OCI-LY1 (cell line): ENCODE measurements at regions not wholly inside any gene's neighbourhood (a gene's known extent, or its start where the extent isn't known, plus 50 kb on each side); places are given as distances from the start of the nearest gene placed in this dataset.

Experiments used
- H2AFZ ChIP-seq: fragments of 200-600 bp; sonication (generic), shearing (Covaris generic); 2 replicates; pipeline ENCODE4 v1.6.0; 2014; ENCODE audit warnings: antibody characterized with exemption, mild to moderate bottlenecking, low read length
- H3F3A ChIP-seq: fragments of 200-600 bp; sonication (generic), shearing (Covaris generic); 2 replicates; pipeline ENCODE4 v1.6.0; 2014; ENCODE audit warnings: mild to moderate bottlenecking, antibody characterized with exemption, low read length, moderate library complexity; ENCODE audit not compliant: insufficient read depth
- H3K27ac ChIP-seq: fragments of 200-600 bp; sonication (generic); 2 replicates; pipeline ENCODE4 v1.5.1; 2014; ENCODE audit warnings: low read length, mixed run types, mild to moderate bottlenecking, low read depth; ENCODE audit not compliant: poor library complexity, severe bottlenecking
- H3K27me3 ChIP-seq: fragments of 200-600 bp; sonication (generic); 2 replicates; pipeline ENCODE4 v1.6.0; 2014; ENCODE audit warnings: antibody characterized with exemption, mild to moderate bottlenecking, low read length, moderate library complexity; ENCODE audit not compliant: insufficient read depth
- H3K36me3 ChIP-seq: fragments of 200-600 bp; sonication (generic); 2 replicates; pipeline ENCODE4 v1.6.1; 2014; ENCODE audit warnings: mild to moderate bottlenecking, antibody characterized with exemption, low read length, moderate library complexity, mixed read lengths; ENCODE audit not compliant: insufficient read depth
- H3K4me1 ChIP-seq: fragments of 200-600 bp; sonication (generic); 2 replicates; pipeline ENCODE4 v1.5.1; 2014; ENCODE audit warnings: mild to moderate bottlenecking, low read length, moderate library complexity; ENCODE audit not compliant: insufficient read depth, severe bottlenecking
- H3K4me2 ChIP-seq: fragments of 200-600 bp; sonication (generic), shearing (Covaris generic); 2 replicates; pipeline ENCODE4 v1.6.1; 2014; ENCODE audit warnings: low read length
- H3K4me3 ChIP-seq: fragments of 200-600 bp; sonication (generic); 2 replicates; pipeline ENCODE4 v1.5.1; 2014; ENCODE audit warnings: low read length, low read depth, mild to moderate bottlenecking, mixed read lengths; ENCODE audit not compliant: poor library complexity, severe bottlenecking
- H3K79me2 ChIP-seq: fragments of 200-600 bp; shearing (Covaris generic); 2 replicates; pipeline ENCODE4 v1.6.1; 2016; ENCODE audit warnings: mixed run types, low read length, mixed read lengths; ENCODE audit not compliant: insufficient read depth
- H3K9ac ChIP-seq: fragments of 200-600 bp; sonication (generic), shearing (Covaris generic); 2 replicates; pipeline ENCODE4 v1.6.1; 2014; ENCODE audit warnings: mild to moderate bottlenecking, low read length, mixed read lengths
- H3K9me2 ChIP-seq: fragments of 200-600 bp; sonication (generic), shearing (Covaris generic); 2 replicates; pipeline ENCODE4 v1.6.1; 2014; ENCODE audit warnings: low read depth, mild to moderate bottlenecking, low read length, mixed read lengths
- H3K9me3 ChIP-seq: fragments of 200-600 bp; shearing (Covaris generic); 2 replicates; pipeline ENCODE4 v1.6.1; 2014; ENCODE audit warnings: low read length, mixed read lengths
- H4K20me1 ChIP-seq: fragments of 200-600 bp; sonication (generic), shearing (Covaris generic); 2 replicates; pipeline ENCODE4 v1.6.0; 2016; ENCODE audit warnings: mild to moderate bottlenecking, low read length; ENCODE audit not compliant: insufficient read depth
- EZH2 ChIP-seq: fragments of 200-600 bp; sonication (generic), shearing (Covaris generic); IDR thresholded peaks from 2 replicates; pipeline ENCODE4 v1.8.0; 2017; ENCODE audit warnings: borderline replicate concordance, mixed run types, mild to moderate bottlenecking, antibody characterized with exemption, low read length, moderate library complexity, mixed read lengths
- TF ChIP-seq, protein P1 (sequence below): fragments of 200-600 bp; sonication (generic), shearing (Covaris generic); IDR thresholded peaks from 2 replicates; pipeline ENCODE4 v1.5.1; 2017; ENCODE audit warnings: mild to moderate bottlenecking, antibody characterized with exemption, low read length, moderate library complexity, mixed read lengths

DNA sequence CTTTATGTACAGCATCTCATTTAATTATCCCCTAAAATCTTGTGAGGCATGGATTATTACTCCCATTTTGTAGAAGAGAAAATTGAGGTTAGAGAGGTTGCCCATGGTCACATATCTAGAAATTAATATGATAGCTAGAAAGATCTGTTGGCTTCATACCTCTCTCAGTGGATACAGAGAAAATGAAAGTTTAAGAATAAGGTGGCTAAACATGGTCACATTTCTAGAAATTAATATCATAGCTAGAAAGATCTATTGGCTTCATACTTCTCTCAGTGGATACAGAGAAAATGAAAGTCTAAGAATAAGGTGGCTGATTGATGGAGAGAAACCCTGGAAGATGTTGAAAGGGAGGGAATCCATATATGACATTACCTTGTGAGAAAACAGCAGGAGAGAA is 260.7 kb upstream of the MAN1A1 start:
- no peaks in the 10 kb centered on the region for H3K9me2 ChIP-seq
- TF ChIP-seq, protein P1, sequence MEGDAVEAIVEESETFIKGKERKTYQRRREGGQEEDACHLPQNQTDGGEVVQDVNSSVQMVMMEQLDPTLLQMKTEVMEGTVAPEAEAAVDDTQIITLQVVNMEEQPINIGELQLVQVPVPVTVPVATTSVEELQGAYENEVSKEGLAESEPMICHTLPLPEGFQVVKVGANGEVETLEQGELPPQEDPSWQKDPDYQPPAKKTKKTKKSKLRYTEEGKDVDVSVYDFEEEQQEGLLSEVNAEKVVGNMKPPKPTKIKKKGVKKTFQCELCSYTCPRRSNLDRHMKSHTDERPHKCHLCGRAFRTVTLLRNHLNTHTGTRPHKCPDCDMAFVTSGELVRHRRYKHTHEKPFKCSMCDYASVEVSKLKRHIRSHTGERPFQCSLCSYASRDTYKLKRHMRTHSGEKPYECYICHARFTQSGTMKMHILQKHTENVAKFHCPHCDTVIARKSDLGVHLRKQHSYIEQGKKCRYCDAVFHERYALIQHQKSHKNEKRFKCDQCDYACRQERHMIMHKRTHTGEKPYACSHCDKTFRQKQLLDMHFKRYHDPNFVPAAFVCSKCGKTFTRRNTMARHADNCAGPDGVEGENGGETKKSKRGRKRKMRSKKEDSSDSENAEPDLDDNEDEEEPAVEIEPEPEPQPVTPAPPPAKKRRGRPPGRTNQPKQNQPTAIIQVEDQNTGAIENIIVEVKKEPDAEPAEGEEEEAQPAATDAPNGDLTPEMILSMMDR = no peak
- TF ChIP-seq EZH2 = no peak
- no peaks in the 10 kb centered on the region for H3K79me2 ChIP-seq
- no peak overlapping the region for H3K4me2 ChIP-seq
- no peaks in the 10 kb centered on the region for H3F3A ChIP-seq
- no peak overlapping the region for H3K9ac ChIP-seq
- H3K27me3 ChIP-seq = no peaks in the 10 kb centered on the region
- H3K4me1 ChIP-seq = no peaks in the 10 kb centered on the region
- H2AFZ ChIP-seq = no peak overlapping the region
- H3K9me3 ChIP-seq = no peaks in the 10 kb centered on the region
- no peaks in the 10 kb centered on the region for H3K36me3 ChIP-seq
- no peak overlapping the region for H3K27ac ChIP-seq
- no peak overlapping the region for H3K4me3 ChIP-seq
- no peaks in the 10 kb centered on the region for H4K20me1 ChIP-seq

DNA sequence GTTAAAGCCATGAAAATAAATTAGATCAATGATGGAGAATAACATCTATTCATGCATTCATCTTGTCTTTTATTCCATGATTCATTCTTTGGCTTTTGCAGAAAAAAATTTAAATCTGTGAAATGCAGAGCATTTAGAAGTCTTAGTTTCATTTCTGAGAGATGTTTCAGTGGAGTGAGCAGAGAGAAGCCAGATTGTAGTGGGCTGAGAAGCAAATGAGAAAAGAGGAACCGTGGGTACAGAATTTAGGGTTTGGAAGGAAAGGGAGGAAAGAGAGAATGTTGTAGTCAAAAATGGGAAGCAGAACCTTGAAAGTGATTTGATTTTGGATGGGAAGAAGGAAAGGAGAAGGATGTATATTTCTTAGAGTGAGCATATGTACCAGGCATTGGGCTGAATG is 260.3 kb upstream of the MAN1A1 start:
- no peaks in the 10 kb centered on the region for H3K36me3 ChIP-seq
- no peaks in the 10 kb centered on the region for H3K9me2 ChIP-seq
- TF ChIP-seq, protein P1 = no peak
- no peak for TF ChIP-seq EZH2

DNA sequence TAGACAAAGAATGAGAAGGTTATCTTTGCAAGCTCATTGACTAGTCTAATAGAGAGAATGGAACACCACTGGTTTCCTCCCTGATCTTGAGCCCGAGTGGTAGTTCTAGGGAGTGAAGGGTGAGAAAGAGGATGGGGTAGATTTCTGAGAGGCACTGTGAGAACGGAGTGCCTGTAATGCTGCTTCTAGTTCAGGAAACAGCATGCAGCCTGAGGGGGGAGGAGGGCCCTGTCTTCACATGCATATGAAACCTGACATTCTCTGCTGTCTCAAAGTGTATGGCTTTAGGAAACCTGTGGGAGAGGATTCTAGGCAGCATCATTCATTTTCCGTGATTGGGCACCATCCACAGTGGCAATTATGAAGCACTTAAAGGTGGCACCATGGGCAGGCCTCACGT is 259.4 kb upstream of the MAN1A1 start:
- H2AFZ ChIP-seq = no peak overlapping the region
- H3K9me3 ChIP-seq = no peaks in the 10 kb centered on the region
- H3K27ac ChIP-seq = no peak overlapping the region
- H3K4me3 ChIP-seq = no peak overlapping the region
- H3K36me3 ChIP-seq = no peaks in the 10 kb centered on the region
- H3K4me2 ChIP-seq = no peak overlapping the region
- no peak overlapping the region for H3K9ac ChIP-seq
- no peaks in the 10 kb centered on the region for H3K4me1 ChIP-seq
- no peaks in the 10 kb centered on the region for H3K9me2 ChIP-seq
- no peaks in the 10 kb centered on the region for H4K20me1 ChIP-seq
- no peaks in the 10 kb centered on the region for H3F3A ChIP-seq
- H3K79me2 ChIP-seq = no peaks in the 10 kb centered on the region
- TF ChIP-seq EZH2 = no peak
- TF ChIP-seq, protein P1 = no peak
- H3K27me3 ChIP-seq = no peaks in the 10 kb centered on the region

More for the DNA sequence above, 260.3 kb upstream of the MAN1A1 start:
- no peaks in the 10 kb centered on the region for H3K9me3 ChIP-seq
- H3K4me1 ChIP-seq = no peaks in the 10 kb centered on the region
- no peaks in the 10 kb centered on the region for H3K27me3 ChIP-seq
- no peak overlapping the region for H3K9ac ChIP-seq
- no peak overlapping the region for H3K4me3 ChIP-seq
- no peak overlapping the region for H3K4me2 ChIP-seq
- no peaks in the 10 kb centered on the region for H4K20me1 ChIP-seq
- H3K27ac ChIP-seq = no peak overlapping the region
- no peaks in the 10 kb centered on the region for H3F3A ChIP-seq
- no peak overlapping the region for H2AFZ ChIP-seq
- no peaks in the 10 kb centered on the region for H3K79me2 ChIP-seq
